AML-193 (cell line): ENCODE measurements at regions not wholly inside any gene's neighbourhood (a gene's known extent, or its start where the extent isn't known, plus 50 kb on each side); places are given as distances from the start of the nearest gene placed in this dataset.
"Not testable (repeated sequence)": the region's sequence is repeated elsewhere in the genome, so short reads cannot be mapped to it uniquely, and the experiment has no call there.

Experiments
- DNase-seq, 2 experiments: peaks; one replicate each; lab custom pipeline; 2025; lab: John Stamatoyannopoulos, UW

DNA sequence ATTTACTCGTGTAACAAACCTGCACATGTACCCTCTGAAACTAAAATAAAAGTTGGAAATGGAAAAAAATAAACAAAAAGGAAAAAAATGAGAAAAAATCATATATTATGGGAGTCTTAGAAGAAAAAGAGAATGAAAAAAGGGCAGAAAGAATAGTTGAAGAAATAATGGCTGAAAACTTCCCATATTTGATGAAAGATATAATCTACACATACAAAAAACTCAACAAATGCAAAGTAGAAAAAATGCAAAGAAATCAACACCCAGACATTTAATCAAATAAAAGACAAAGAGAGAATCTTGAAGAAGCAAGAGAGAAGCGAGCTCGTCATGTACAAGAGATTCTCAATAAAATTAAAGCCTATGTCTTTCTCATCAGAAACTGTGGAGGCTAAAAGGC lies 73.8 kb downstream of the SLC25A46 start:
- DNase-seq = no peak

DNA sequence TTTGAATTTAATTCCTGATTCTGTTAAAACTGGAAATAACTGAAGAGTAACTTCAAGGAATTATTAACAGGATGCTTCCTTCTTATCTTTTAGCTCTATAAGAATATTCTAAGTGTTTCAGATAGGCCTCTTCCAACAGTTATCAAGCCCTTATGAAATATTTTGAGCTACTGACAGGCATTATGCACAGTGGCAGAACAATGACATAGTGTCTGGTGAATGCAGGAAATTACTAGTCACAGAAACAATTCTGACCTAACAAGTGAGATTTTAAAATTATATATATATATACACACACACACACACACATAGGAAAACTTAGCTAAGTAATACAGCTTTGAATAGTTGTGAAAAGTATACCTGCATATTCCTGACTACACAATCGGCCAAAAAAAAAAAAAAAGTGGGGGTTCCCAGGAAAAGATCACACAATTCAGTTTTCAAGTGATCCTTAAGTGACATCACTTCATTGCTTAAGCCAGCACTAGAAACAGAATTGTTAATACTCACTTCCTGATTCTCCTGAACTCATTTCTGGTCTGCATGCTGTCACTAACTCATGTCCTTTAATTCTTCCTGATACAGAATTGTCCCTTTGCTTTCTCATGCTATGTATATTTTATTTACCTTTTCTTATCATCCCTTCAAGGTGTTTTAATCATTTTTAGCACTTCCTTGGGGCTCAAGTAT lies 77.3 kb downstream of the SLC25A46 start:
- no peak for DNase-seq

DNA sequence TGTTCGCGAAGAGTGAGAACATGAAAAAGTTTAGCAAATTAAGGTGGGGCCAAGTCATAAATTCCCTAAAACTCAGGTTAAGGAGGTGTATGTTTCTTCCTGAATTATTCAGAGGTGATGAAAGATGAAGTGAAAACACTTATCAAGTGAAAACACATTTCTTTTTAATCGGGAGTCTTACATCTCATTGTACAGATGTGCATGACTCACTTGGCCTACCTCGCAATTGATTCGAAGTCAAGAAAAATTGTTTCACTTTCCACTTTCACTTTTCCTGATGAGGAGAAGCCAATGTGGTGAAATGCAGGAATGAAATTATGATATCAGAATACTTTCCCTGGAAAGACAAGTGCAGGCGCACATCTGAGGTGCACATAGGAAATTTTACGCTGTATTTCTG lies 78.7 kb downstream of the SLC25A46 start:
- DNase-seq = no peak

DNA sequence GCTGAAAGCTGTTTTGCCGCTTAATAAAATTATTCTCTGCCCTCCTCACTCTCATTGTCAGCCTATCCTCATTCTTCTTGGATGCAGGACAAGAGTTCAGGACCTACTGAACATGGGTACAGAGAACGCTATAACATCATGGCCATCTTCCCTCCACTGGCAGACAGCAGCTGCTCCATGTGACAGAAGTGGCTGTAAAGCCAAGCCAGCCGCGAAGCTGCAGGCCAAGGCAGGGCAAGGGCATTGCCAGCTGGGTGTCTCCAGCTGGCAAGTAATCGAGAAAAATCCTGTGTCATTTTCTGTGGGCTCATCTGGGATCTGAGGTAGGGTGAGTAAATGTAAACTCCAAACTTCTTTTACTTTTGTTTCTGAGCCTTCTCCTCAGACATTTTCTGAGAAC lies 84.8 kb downstream of the SLC25A46 start:
- DNase-seq = no peak

DNA sequence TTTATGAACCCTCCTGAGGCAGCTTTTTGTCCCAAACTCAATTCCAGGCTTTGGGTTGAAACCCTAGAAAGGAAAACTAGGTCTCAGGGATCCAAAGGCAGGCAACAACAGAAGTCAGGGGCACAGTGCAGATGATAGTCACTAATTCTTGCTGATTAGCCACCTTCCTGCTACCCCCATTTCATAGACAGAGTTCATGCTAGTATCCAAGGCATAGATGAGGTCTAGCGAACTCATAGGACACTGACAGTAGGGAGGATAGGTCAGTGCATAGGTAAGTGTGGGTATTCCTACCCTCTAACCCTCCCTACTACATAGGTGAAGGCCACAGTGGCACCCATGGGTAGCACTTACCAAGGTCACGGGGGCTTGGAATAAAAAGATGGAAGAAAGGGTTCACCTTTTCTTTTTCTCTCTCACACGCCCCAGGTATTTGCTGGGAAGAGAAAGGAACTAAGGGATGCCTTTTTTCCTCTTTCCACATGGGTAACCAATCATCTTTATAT lies 86.2 kb downstream of the SLC25A46 start:
- DNase-seq = no peak

DNA sequence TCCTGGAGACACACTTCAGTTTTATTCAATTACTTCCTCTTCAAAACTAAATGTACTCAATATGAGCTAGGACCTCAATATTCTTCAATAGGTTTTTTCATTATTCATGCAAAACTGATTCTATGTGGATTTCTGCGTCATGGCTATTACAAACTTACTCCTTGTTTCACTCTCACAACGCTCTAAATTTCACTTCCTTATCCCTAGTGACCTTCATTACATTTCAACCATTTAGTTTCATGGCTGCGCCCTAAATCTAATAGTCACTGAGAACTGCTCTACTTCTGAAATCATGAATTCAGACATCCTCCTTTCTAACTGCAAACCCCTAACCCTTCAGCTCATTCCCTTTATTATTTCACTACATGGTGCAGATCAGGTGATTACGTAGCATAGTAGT lies 93.9 kb downstream of the SLC25A46 start:
- no peak for DNase-seq

DNA sequence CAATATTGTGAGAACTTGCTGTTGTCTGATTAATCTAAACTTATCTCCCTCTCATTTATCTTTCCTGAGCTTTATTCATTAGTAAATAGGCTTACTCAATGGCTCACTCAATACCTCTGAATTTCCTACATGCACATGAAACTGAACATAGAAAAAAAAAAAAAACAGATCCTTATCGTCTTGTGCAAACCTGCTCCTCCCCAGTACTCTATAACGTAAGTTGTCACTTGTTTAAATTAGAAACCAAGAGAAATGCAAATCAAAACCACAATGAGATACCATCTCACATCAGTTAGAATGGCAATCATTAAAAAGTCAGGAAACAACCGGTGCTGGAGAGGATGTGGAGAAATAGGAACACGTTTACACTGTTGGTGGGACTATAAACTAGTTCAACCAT lies 96.1 kb downstream of the SLC25A46 start:
- DNase-seq = not testable (repeated sequence)

DNA sequence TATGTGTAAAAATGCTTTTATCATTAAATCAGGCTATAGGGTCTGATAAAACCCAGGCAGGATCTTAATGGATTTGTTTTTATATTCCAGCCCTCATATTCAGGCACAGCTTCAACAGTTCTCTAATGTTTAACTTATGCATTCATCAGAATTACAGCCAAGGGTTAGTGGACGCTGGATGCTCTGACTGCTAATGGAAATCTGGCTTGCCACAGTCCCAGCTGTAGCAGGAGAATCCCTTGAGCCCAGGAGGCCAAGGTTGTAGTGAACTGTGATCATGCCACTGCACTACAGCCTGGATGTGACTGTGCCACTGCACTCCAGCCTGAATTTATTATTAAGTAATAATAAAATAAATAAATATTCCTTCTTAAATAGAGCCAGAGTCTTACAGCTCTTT lies 98.0 kb downstream of the SLC25A46 start:
- DNase-seq = no peak

DNA sequence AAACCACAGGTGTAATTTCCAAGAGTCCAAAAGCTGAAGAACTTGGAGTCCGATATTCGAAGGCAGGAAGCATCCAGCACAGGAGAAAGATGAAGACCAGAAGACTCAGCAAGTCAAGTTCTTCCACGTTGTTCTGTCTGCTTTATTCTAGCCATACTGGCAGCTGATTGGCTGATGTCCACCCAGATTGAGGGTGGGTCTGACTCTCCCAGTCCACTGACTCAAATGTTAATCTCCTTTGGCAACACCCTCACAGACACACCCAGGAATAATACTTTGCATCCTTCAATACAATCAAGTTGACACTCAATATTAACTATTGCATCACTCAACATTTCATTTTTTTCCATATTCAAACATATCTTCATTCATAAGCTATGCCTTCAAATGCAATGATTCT lies 99.5 kb downstream of the SLC25A46 start:
- not testable (repeated sequence) for DNase-seq

DNA sequence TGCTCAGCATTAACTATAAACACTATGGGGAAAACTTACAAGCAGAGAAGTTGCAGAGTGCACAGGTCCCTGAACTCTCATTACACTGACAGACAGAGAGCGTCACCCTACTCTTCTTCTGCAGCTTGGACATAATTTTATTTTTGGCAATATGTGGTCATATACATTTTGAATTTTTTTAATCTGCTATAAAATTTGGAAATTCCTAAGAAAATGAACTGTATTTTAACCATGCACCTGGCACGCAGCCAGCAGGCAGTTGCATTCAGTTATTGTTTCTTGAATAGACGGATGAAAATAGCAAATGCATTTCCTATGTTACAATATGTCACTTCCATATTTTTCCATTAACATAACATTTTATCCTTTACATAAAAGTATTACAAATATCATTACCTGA lies 100.2 kb downstream of the SLC25A46 start:
- no peak for DNase-seq

DNA sequence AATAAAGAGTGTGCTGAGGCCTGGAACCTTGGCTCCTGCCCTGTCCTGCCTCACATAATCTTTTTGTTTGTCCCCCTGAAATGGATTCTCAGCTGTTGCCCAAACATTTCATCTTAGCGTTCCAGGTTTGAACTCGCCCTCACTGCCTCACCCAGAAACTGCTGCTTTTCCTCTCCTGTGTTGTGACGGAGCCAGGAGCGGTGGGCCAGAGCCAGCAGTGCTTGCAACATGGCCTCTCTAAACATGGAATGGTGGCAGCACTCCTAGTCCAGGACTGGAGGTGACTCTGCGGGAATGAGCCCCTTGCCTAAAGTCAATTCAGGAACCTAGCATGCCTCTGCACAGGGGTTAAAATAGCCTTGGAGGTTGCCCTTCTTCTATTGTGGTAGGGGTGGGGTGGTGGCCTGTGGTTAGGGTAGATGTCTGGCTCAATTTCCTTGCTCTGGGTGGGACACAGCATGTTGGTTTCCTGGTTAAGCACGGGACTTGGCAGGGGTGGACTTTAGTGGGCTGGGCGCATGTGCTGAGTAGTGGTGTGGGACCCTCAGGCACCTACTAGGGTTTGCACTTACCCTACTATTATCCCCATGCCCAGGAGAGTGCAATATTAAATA lies 101.6 kb downstream of the SLC25A46 start:
- DNase-seq = no peak

DNA sequence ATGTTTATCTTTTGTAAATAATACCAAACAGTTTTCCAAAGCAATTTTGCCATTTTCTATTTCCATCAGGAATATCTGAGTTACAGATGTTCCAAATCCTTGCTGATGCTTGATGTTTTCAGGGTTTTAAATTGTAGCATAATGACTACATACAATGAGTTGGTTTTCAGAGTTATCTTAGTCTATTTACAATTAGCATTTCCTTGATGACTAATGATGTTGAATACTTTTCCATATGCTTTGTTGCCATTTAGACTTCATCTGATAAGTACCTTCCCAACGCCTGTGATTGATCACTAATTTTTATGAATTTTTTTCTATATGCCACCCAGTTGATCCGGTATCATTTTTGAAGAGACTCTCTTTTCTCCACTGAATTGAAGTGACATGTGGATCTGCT lies 102.3 kb downstream of the SLC25A46 start:
- no peak for DNase-seq

DNA sequence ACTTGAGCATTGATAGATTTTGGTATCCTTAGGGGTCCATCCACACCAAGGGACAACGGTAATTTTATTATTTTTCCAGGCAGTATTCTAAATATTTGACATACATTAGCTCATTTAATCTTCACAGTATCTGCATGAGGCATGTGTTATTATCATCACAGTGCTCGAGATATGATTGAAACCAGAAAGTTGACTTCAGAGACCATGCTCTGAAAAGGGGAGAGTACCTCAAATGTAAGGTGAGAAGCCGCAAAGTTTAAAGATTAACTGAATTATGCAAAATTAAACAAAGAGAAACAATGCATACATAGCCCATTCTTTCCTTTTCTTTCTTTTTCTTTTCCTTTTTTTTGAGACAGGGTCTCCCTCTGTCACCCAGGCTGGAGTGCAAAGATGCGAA lies 104.1 kb downstream of the SLC25A46 start:
- DNase-seq = no peak

DNA sequence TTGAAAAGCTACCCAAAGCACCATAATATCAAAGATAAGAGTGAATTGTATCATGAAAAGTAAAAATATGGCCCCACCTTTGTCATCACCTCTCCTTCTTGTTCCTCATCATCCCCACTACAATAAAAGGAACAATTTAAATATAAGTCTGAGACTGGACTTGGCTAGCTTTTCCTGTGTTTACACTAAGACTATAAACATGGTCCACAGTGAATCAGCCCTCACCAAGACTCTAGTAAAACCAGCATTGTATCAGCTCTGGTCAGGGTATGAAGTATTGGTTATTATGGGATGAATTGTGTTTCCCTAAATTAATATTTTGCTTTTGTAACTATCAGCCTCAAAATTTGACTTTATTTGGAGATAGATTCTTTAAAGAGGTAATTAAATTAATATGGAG lies 105.4 kb downstream of the SLC25A46 start:
- DNase-seq = no peak

DNA sequence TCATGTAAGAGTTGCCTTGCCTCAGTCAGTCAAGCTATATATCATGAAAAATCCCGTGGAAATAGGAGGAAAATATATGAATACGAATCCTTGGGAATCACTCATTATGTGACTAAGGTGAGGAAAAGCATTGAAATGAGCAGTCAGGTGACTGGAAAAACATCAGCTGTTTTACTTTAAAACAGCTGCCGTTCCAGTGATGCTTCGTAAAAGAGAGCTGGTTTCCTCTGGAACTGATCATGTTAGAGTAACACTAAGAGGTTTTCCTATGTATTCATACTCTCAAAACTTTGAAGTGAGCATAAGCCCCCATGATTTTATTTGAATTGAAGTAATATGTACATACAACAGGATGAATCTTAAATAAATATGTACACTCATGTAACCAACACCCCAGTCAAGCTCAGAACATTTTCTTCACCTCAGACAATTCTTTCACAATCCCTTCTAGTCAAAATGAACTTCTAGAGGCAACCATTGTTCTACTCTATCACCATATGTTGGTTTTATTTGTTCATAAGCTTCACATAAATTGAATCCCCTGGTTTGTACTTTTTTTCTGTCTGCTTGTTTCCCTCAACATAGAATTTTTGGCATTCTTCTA lies 107.7 kb downstream of the SLC25A46 start:
- DNase-seq = no peak

DNA sequence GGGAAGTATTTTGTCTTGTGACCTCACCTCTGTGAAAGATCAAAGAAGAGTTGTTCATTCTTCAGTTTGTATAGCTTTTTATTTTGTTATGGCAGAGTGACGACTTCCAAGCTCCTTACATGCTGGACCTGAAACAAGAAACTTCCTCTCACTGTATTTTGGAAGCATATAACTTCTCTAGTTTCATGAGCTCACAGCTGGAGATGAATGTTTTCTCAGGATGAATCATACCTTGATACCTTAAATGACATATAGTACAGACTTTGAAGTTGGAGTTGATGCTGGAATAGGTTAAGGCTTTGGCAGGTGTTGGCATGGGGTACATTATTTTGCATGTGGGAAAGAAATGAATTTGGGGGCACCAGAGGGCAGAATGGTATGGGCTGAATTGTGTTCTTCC lies 112.5 kb downstream of the SLC25A46 start:
- DNase-seq = no peak

DNA sequence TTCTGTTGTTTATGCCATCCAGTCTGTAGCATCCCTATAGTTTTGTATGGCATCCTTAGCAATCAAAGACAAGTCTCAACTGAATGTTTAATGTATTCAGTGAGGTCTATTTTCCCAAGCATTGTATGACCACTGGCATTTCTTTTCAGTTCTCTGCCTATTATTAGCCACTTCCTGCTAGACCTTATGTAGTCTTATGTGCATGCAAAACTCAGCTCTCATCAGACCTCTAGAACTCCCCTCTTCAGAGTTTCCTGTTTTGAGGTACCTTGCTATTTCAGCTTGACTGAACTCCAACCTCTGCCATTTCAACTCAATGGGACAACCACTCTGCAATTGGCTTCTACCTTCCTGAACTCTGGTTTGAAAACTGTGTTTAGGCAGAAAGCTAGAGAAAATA lies 113.2 kb downstream of the SLC25A46 start:
- no peak for DNase-seq

DNA sequence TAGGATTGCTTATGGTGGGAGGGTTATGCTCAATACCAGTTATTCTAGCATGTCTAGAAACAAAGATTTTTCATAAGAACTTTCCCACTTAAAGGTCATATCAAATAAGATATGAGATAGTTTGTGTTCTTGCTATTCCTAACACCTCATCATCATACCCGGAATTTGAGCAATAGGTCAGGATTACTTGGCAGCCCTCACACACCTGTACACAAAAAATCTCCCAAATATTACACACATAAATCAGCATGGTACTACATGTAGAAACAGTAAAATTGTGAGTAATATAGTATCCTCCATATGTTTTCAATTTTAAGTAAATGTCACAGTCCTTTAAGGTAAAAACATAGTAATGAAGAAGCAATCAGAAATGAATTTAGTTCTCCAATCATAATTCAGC lies 113.7 kb downstream of the SLC25A46 start:
- DNase-seq = no peak

DNA sequence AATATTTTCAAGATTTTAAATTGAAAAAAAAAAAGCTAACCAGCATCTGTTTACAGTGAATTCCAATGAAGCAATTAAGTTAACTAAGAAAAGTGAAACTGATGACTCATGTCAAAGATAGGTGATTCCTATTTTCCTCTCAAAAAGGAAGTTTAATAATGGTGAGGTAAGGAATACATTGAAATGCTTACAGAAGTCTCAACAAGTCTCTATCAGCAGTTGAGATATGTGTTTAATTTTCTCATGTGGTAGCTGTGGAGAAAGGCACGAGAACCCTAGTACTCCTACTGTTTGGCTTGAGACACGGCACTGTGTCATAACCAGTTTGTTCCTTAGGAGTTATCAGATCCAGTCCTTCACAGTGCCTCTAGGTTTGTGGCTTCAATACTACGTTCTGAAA lies 114.5 kb downstream of the SLC25A46 start:
- DNase-seq = no peak

DNA sequence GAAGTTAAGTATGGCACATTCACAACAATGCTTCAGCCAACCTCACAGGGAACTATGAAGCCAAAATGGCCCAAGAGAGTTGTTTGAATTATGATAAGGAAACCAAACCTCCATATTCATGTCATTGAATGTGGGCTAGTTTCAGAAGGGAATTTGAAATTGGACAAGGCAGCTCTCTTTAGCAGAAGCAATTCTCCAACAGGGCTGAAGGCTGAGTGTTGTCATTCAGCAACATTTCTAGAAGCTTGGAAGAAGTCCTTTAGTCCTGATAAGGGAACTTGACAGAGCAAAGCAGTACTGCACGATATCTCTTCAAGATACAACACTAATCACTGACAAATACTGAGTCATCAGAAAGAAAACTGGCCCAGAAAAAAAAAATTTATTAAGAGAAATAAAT lies 115.4 kb downstream of the SLC25A46 start:
- no peak for DNase-seq

DNA sequence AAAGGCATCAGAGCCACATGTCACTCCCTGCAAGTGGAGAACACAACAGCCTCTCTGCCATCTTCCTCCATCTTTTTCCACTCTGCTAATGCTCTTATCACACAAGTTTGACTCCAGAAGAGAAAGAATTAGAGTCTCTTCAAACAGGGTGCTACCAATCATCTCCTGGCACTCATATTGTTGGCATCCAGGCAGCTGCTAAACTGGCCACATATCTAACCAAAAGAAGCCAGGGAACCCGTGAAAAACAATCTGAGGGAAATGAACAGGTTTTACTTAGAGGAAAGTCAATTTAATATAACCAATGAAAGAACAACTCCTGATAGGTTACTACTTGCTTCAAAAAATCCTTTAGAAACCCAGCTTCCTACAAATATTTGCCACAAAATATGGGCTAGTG lies 117.2 kb downstream of the SLC25A46 start:
- no peak for DNase-seq

DNA sequence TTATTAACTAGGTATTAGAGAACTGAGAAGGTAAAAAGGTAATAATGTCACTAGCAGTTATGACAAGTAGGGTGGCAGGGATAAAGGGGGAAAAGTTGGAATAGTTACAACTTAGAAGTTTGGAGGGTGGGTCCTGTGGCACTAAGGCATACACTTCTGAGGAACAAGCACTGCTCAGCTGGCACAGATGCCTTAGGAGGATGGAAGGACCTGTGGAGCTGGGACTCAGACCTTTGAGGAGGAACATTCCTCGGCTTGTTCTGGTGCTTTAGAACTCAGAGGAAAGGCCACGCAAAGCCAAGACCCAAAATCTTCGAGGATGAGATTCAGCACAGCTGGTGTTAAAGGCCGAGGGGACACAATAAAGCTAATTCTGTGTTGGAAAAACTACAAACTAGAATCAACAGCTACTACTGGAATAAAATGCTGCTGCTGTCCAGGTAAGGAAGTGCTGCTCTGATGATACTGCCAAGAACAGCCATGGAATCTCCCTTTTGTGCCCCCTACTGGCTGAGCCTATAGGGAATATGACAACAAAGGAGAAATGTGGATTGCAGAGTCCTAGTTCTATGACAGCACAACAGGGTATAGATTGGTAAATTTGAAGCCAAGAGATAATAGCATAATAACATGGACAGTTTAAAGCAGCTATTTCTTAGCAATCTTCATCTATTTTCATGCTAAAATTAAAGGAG lies 126.7 kb downstream of the SLC25A46 start:
- peak; percentile 2 to 16 for DNase-seq

DNA sequence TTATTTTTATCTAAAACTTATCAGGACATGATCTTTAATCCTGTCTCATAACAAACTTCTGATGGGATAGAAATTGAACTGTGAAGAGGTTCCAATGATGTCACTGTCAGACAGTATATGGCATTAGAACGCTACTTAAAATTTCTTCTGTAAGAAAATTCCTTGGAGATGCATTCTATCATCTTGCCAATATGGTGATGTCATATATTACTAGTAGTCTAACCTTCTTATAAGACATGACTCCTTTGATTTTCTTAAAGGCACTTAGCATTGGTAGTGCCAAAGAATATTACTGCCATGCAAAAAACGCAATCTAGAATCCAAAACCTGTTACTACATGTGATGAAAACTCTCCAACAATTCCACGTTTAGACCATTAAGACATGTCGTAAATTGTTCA lies 131.1 kb downstream of the SLC25A46 start:
- no peak for DNase-seq
